ENCODE measurements at regions not wholly inside any gene's neighbourhood (a gene's known extent, or its start where the extent isn't known, plus 50 kb on each side); places are given as distances from the start of the nearest gene placed in this dataset.

- TF ChIP-seq SUZ12 (IDR thresholded peaks at IDR 0.05; ENCODE audit: extremely low read depth, insufficient read depth, insufficient read length) (no peak), ZNF274 (IDR thresholded peaks at IDR 0.05; ENCODE audit: low read depth, low read length) (no peak), YY1 (IDR thresholded peaks at IDR 0.05; ENCODE audit: insufficient read depth, insufficient read length) (no peak)
These were observed 297.2 kb downstream of the ARPP21 start for GRCh38 chr3:35936571-35936970.
